Femur (tissue), 1 donor: ENCODE measurements at regions not wholly inside any gene's neighbourhood (a gene's known extent, or its start where the extent isn't known, plus 50 kb on each side); places are given as distances from the start of the nearest gene placed in this dataset.
"Not testable (repeated sequence)": the region's sequence is repeated elsewhere in the genome, so short reads cannot be mapped to it uniquely, and the experiment has no call there.

Experiments used
- DNase-seq: peaks from one replicate; pipeline ENCODE4 v3.0.0-alpha.2; 2017

- no peak for DNase-seq
These were observed 174.0 kb upstream of the IL12B start for GRCh38 chr5:159504106-159504856.

GRCh38 chr5:159504857-159505304, 174.6 kb upstream of the IL12B start:
- peak; percentile 29 for DNase-seq

GRCh38 chr5:159507055-159507454, 176.8 kb upstream of the IL12B start:
- no peak for DNase-seq

- no peak for DNase-seq
These were observed 177.4 kb upstream of the IL12B start for GRCh38 chr5:159507661-159508060.

GRCh38 chr5:159508344-159508743, 178.1 kb upstream of the IL12B start:
- DNase-seq = no peak

- DNase-seq = no peak
These were observed 178.8 kb upstream of the IL12B start for GRCh38 chr5:159509002-159509660.

GRCh38 chr5:159510282-159510681, 180.0 kb upstream of the IL12B start:
- DNase-seq = peak; percentile 87

- DNase-seq = no peak
These were observed 181.3 kb upstream of the IL12B start for GRCh38 chr5:159511570-159511969.

GRCh38 chr5:159512064-159512463, 181.8 kb upstream of the IL12B start:
- no peak for DNase-seq

- no peak for DNase-seq
These were observed 184.0 kb upstream of the IL12B start for GRCh38 chr5:159514229-159514810.

- DNase-seq = no peak
These were observed 184.9 kb upstream of the IL12B start for GRCh38 chr5:159515197-159515596.

GRCh38 chr5:159515909-159516415, 185.7 kb upstream of the IL12B start:
- peak; percentile 50 for DNase-seq

- DNase-seq = no peak
These were observed 188.1 kb upstream of the IL12B start for GRCh38 chr5:159518371-159518770.

GRCh38 chr5:159519365-159519764, 189.1 kb upstream of the IL12B start:
- no peak for DNase-seq

GRCh38 chr5:159522841-159523240, 192.6 kb upstream of the IL12B start:
- no peak for DNase-seq

- DNase-seq = not testable (repeated sequence)
These were observed 194.0 kb upstream of the IL12B start for GRCh38 chr5:159524279-159524678.

- no peak for DNase-seq
These were observed 194.8 kb upstream of the IL12B start for GRCh38 chr5:159525117-159525516.

GRCh38 chr5:159527546-159528254, 197.4 kb upstream of the IL12B start:
- no peak for DNase-seq

GRCh38 chr5:159531554-159532105, 201.3 kb upstream of the IL12B start:
- DNase-seq = no peak

GRCh38 chr5:159533197-159533596, 202.9 kb upstream of the IL12B start:
- no peak for DNase-seq

- no peak for DNase-seq
These were observed 205.9 kb upstream of the IL12B start for GRCh38 chr5:159536166-159536565.

- no peak for DNase-seq
These were observed 206.4 kb upstream of the IL12B start for GRCh38 chr5:159536646-159537045.

- DNase-seq = no peak
These were observed 209.4 kb upstream of the IL12B start for GRCh38 chr5:159539678-159540077.
